ENCODE measurements at regions not wholly inside any gene's neighbourhood (a gene's known extent, or its start where the extent isn't known, plus 50 kb on each side); places are given as distances from the start of the nearest gene placed in this dataset.

DNA sequence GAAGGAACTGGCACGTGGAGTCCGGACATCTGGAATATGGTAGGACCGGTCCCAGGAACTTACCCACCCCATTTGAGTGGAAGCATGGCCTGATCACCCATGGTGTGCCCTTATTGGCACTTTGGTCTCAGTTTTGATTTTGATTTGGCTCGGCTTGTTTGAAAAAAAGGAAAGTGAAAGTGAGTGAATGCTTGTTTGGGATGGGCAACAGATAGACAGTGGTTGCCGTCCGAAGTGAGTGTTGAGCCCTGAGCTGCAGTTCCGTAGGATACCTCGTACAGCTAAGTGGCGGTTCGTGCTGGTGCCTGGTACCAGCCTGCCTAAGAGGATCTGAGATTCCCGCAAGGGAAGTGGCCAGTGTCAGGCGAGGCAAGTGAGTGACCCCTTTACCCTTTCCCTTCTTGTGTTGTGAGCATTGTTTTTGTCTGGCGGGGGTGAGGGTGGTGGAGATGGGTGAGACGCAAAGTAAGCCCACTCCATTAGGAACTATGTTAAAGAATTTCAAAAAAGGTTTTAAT, 605.8 kb downstream of the UQCRFS1 start:
- H3K27me3 Mint-ChIP-seq (ENCODE audit: insufficient read depth, unreplicated experiment), result no peaks in the 10 kb centered on the region
- intact Hi-C loops (cut with micrococcal nuclease), result no loop called here
- BruUV-seq (replicated peaks), result no TSS peak
- no peak overlapping the region for H3K4me3 Mint-ChIP-seq (ENCODE audit: unreplicated experiment)
- H3K36me3 Mint-ChIP-seq (ENCODE audit: insufficient read depth, unreplicated experiment), result peaks cover 6% of the 10 kb centered on the region
- DNase-seq (ENCODE audit: unreplicated experiment), result no peak
- POLR2A ChIA-PET, result no interaction called here
- TF ChIP-seq CTCF (IDR thresholded peaks at IDR 0.05; ENCODE audit: unreplicated experiment), result no peak
- peaks cover 41% of the 10 kb centered on the region for H3K9me3 Mint-ChIP-seq (ENCODE audit: unreplicated experiment)
- no peaks in the 10 kb centered on the region for H3K4me1 Mint-ChIP-seq (ENCODE audit: insufficient read depth, unreplicated experiment)
- CTCF ChIA-PET, result no interaction called here
- H3K27ac Mint-ChIP-seq (ENCODE audit: low read depth, unreplicated experiment), result no peak overlapping the region

DNA sequence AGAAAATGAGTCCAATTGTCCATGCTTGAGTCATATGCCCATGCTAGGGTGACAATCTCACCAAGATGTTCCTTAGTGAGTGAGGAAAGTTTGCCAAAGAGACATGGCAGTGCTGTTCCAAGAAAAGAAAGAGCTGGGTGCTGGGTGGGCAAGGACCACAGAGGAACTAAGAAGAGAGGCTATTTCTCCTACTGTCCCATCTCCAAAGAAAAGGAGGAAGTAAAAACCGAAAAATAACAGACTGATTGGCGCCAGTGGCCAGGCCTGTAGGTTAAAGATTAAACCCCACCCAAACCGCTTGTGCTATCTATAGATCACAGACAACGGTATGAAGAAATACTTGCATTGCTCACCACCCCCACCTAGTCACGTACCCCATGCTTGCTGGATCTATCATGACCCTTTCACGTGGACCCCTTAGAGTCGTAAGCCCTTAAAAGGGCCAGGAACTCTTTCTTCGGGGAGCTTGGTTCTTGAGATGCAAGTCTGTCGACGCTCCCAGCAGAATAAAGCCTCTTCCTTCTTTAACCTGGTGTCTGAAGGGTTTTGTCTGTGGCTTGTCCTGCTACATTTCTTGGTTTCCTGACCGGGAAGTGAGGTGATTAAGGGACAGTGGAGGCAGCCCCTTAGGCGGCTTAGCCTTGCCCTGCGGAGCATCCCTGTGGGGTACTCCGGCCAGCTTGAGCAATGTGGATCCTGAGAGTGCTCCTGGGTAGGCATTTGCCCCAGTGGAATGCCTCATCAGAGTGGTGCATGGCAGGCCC, 606.5 kb downstream of the UQCRFS1 start:
- no peak for TF ChIP-seq CTCF (IDR thresholded peaks at IDR 0.05; ENCODE audit: unreplicated experiment)
- no peak for DNase-seq (ENCODE audit: unreplicated experiment)
- no peaks in the 10 kb centered on the region for H3K27me3 Mint-ChIP-seq (ENCODE audit: insufficient read depth, unreplicated experiment)
- no peaks in the 10 kb centered on the region for H3K4me1 Mint-ChIP-seq (ENCODE audit: insufficient read depth, unreplicated experiment)
- BruUV-seq (replicated peaks), result no TSS peak
- H3K4me3 Mint-ChIP-seq (ENCODE audit: unreplicated experiment), result no peak overlapping the region
- intact Hi-C loops (cut with micrococcal nuclease), result no loop called here
- ChIA-PET CTCF (interaction anchor here (0.6 kb wide), 1 partner anchor 28 kb away, joined by 3 read pairs; no protein-coding TSS in a partner anchor), POLR2A (no interaction called here)
- H3K27ac Mint-ChIP-seq (ENCODE audit: low read depth, unreplicated experiment), result no peak overlapping the region
- H3K36me3 Mint-ChIP-seq (ENCODE audit: insufficient read depth, unreplicated experiment), result peaks cover 6% of the 10 kb centered on the region
- H3K9me3 Mint-ChIP-seq (ENCODE audit: unreplicated experiment), result peaks cover 41% of the 10 kb centered on the region

DNA sequence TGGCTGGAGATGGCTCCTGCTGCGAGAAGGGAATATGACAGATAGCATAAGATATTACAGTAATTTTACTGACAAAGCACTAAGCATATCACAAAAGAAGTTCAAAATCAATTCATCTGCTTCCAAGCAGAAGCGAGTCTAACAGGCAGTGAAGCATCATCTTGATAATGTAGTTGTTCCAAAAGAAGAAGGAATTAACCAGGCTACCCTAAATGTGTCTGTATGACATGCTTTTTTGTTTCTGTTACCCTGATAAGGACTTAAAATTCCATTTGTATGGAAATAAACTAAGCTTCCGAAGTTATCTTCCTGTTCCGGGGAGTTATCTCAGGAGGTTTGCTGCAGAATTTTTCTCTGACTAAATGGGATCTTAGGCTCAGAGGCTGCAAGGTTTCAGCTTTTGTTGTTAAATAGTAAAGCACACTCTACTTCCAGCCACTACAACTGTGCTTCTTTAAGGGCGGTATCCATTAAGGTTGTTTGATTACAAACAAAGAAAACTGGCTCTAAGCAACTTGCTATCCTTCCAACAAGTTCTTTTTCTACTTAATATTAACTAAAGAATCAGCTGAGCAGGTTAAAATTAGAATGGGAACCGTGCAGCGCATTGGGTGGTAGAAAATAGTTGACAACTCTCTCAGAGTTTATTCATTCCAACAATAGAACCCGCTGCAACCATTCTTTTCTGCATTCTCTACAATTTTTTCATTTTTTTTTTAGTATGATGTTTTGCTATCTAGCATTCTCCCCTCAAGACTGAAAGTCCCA, 607.3 kb downstream of the UQCRFS1 start:
- ChIA-PET CTCF (interaction anchor here (0.6 kb wide), 1 partner anchor 28 kb away, joined by 3 read pairs; no protein-coding TSS in a partner anchor), POLR2A (no interaction called here)
- intact Hi-C loops (cut with micrococcal nuclease), result no loop called here
- peaks cover 42% of the 10 kb centered on the region for H3K9me3 Mint-ChIP-seq (ENCODE audit: unreplicated experiment)
- H3K4me3 Mint-ChIP-seq (ENCODE audit: unreplicated experiment), result no peak overlapping the region
- no TSS peak for BruUV-seq (replicated peaks)
- H3K27me3 Mint-ChIP-seq (ENCODE audit: insufficient read depth, unreplicated experiment), result no peaks in the 10 kb centered on the region
- no peaks in the 10 kb centered on the region for H3K4me1 Mint-ChIP-seq (ENCODE audit: insufficient read depth, unreplicated experiment)
- H3K36me3 Mint-ChIP-seq (ENCODE audit: insufficient read depth, unreplicated experiment), result peaks cover 6% of the 10 kb centered on the region
- no peak overlapping the region for H3K27ac Mint-ChIP-seq (ENCODE audit: low read depth, unreplicated experiment)
- DNase-seq (ENCODE audit: unreplicated experiment), result no peak
- no peak for TF ChIP-seq CTCF (IDR thresholded peaks at IDR 0.05; ENCODE audit: unreplicated experiment)

DNA sequence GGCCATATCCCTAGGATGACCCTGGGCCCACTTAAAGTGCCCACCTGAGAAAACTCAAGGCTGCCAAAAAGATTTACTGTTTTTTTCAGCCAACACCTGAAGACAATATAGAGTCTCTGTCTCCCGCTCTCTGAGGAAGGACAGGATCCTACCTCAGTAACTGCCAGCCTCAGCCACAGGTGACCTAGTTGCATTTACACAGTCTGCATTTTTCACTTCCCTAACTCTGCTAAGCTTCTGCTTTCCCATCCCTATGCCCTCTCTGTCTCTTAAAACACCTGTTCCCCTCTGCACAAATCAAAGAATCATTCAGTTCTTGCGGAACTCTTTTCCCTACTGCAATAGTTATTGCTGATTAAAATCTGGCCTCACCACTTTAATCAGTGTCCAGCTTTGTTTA, 609.5 kb downstream of the UQCRFS1 start:
- BruUV-seq (replicated peaks), result no TSS peak
- CTCF ChIA-PET, result no interaction called here
- no peak overlapping the region for H3K27ac Mint-ChIP-seq (ENCODE audit: low read depth, unreplicated experiment)

More for the DNA sequence above, 609.5 kb downstream of the UQCRFS1 start:
- Mint-ChIP-seq H3K27me3 (ENCODE audit: insufficient read depth, unreplicated experiment) (no peaks in the 10 kb centered on the region), H3K4me1 (ENCODE audit: insufficient read depth, unreplicated experiment) (no peaks in the 10 kb centered on the region), H3K9me3 (ENCODE audit: unreplicated experiment) (peaks cover 63% of the 10 kb centered on the region), H3K36me3 (ENCODE audit: insufficient read depth, unreplicated experiment) (peaks cover 6% of the 10 kb centered on the region), H3K4me3 (ENCODE audit: unreplicated experiment) (no peak overlapping the region)
- no peak for TF ChIP-seq CTCF (IDR thresholded peaks at IDR 0.05; ENCODE audit: unreplicated experiment)
- no peak for DNase-seq (ENCODE audit: unreplicated experiment)
- POLR2A ChIA-PET, result no interaction called here
- intact Hi-C loops (cut with micrococcal nuclease), result no loop called here
